GM08714 (cell line): ENCODE measurements at regions not wholly inside any gene's neighbourhood (a gene's known extent, or its start where the extent isn't known, plus 50 kb on each side); places are given as distances from the start of the nearest gene placed in this dataset.
"Not testable (repeated sequence)": the region's sequence is repeated elsewhere in the genome, so short reads cannot be mapped to it uniquely, and the experiment has no call there.

Experiments
- H3K4me3 ChIP-seq: fragments of 200-500 bp; sonication (Bioruptor generic); 2 replicates; pipeline ENCODE4 v1.5.1; 2014; ENCODE audit warnings: mild to moderate bottlenecking, low read length, inconsistent platforms
- ZNF274 ChIP-seq: IDR thresholded peaks from 2 replicates; pipeline ENCODE4 v1.6.1; 2012; ENCODE audit warnings: mild to moderate bottlenecking, low read depth, low read length

- peak overlapping the region; percentile 29 for H3K4me3 ChIP-seq
- no peak for TF ChIP-seq ZNF274
Measured at GRCh38 chr9:33676746-33677505, 118.4 kb upstream of the PRSS3 start.

DNA sequence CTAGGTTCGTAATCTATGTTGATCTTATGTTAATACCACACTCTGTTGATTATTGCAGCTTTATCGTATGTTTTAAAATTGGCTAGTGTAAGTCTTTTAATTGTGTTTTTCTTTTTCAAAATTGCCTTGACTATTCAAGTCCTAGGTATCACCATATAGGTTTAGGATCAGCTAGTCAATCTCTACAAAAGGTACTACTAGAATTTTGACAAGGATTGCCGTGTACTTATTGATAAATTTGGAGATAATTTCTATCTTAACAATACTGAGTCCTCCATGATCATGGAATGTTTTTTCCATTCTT, 117.9 kb upstream of the PRSS3 start:
- peak overlapping the region; percentile 29 for H3K4me3 ChIP-seq
- TF ChIP-seq ZNF274, result no peak

- TF ChIP-seq ZNF274, result no peak
Measured at GRCh38 chr9:33677961-33678360, 117.4 kb upstream of the PRSS3 start.

GRCh38 chr9:33682551-33682950, 112.8 kb upstream of the PRSS3 start:
- TF ChIP-seq ZNF274, result no peak

More at GRCh38 chr9:33677961-33678360, 117.4 kb upstream of the PRSS3 start:
- peak overlapping the region; percentile 29; the same call in 1 of the 2 replicates for H3K4me3 ChIP-seq

DNA sequence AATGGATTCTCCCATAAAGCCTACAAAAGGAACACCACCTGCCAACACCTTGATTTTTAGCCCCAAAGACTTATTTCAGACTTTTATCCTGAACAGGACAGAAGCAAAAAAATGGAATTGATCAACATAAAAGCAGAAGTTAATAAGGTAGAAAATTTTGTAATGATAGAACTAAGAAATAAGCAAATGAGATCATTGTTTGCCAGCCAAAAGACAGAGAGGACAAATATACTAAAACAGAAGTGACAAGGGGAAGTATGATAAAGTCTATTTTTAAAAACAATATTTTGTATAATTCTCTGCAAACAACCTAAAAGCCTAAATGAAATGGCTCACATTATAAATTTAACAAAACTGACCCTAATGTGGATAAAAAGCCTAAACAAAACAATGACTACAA, 110.5 kb upstream of the PRSS3 start:
- TF ChIP-seq ZNF274, result no peak
- H3K4me3 ChIP-seq, result no peak overlapping the region

More at GRCh38 chr9:33682551-33682950, 112.8 kb upstream of the PRSS3 start:
- no peak overlapping the region for H3K4me3 ChIP-seq

GRCh38 chr9:33686942-33687341, 108.4 kb upstream of the PRSS3 start:
- TF ChIP-seq ZNF274, result no peak
- H3K4me3 ChIP-seq, result no peak overlapping the region

- TF ChIP-seq ZNF274, result no peak
Measured at GRCh38 chr9:33687779-33688178, 107.6 kb upstream of the PRSS3 start.

DNA sequence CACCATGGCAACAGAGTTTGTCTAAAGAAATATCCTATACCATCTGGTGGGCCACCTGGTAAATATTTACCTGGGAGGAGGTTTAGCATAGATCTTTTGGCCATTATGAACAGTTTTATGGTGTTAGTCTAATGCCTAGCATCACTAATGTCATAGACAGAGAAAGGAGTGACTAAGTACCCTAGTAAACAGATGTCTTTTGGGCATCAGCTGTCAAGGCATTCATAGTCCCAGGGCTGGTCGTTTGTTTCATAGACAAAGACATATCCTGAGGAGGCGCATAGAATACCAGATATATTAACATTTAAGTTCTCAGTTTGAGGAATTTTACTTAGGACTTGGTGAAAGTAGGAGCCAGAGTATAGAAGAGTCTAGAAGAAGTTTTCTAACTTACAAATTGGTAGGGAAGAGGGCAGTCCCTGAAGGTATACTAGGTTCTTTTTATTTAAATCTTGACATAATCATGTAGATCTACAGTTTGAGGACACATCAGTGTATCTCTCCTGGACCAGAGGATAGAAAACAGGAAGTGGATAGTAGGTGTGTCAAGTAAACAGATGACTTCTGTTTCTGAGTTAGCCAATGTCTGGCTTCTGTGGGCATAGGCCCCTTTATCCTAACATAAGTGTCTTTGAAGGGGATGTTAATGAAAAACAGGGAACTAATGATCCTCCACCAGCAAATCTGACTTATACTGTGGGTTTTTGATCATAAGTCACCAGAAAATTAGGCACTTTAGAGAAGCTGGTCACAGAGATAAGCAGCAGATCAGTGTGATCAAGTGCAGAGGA, 105.0 kb upstream of the PRSS3 start:
- TF ChIP-seq ZNF274, result no peak
- no peak overlapping the region for H3K4me3 ChIP-seq

More at GRCh38 chr9:33687779-33688178, 107.6 kb upstream of the PRSS3 start:
- no peak overlapping the region for H3K4me3 ChIP-seq

DNA sequence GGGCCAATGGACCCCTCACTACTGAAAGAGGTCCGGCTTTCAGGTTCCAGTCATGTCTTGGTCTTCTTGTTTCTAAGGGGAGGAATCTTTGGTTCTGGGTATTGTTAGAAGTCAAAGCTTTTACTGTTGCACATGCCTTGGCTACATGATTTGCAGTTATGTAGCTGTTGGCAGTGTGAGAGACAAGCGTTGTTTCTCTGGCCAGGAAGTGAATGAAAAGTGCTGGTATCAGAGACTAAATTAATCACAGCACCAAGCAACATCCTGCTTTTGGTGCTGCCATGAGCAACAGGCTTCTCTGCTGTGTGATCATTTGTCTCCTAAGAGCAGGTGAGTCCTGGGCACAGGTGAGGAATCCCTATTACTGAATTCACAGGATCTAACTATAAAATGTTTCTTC, 100.1 kb upstream of the PRSS3 start:
- no peak for TF ChIP-seq ZNF274
- H3K4me3 ChIP-seq, result no peak overlapping the region

GRCh38 chr9:33695856-33696255, 99.5 kb upstream of the PRSS3 start:
- H3K4me3 ChIP-seq, result no peak overlapping the region
- TF ChIP-seq ZNF274, result no peak

DNA sequence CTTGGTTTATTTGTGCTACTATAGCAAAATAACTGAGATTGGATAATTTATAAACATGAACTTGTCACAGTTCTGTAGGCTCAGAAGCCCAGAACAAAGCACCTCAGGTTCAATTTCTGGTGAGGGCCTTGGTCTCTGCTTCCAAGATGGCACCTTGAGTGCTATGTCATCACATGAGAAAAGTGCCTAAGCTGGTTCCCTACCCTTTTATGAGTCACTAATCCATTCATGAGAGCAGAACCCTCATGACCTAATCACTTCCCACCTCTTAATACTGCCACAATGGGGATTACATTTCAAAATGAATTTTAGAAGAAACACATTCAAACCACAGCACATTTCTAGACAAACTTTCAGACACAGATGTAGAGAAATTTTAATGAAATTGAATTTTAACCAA, 98.2 kb upstream of the PRSS3 start:
- TF ChIP-seq ZNF274, result no peak
- H3K4me3 ChIP-seq, result no peak overlapping the region

DNA sequence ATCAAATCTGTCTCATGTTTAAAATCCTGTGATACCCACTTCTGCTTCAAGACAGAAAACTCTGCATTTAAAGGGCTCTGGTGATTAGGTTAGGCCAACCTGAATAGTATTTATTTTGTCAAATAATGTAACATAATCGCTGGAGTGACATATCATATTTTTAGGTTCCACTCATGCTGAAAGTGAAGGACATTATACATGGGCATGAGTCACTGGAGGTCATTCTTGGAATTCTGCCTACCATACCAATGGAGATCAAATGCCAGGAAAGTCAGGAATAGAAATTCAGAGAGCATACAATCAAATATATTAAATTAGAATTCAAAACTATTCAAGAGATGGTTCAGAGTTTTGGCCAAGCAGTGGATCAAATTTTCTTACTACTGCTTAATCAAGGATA, 97.1 kb upstream of the PRSS3 start:
- H3K4me3 ChIP-seq, result no peak overlapping the region
- no peak for TF ChIP-seq ZNF274

DNA sequence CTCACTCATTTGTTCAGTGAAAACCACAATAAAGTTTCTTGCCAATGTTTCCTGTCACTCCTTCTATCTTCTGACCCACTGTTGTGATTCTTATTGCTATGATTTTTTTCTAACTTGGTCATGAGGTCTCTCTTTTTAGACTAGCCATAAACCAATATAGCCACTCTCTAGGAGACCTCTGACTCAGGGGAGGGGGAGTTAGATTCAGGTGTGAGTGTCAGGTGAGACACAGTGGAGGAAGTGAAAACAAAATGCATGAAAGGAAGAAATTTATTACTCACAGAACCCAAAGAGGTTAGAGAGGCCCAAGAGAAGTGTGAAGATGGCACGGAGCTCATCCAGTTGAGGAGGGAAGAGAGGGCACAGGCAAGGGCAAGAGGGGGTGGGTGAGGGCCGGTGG, 94.4 kb upstream of the PRSS3 start:
- H3K4me3 ChIP-seq, result not testable (repeated sequence)

DNA sequence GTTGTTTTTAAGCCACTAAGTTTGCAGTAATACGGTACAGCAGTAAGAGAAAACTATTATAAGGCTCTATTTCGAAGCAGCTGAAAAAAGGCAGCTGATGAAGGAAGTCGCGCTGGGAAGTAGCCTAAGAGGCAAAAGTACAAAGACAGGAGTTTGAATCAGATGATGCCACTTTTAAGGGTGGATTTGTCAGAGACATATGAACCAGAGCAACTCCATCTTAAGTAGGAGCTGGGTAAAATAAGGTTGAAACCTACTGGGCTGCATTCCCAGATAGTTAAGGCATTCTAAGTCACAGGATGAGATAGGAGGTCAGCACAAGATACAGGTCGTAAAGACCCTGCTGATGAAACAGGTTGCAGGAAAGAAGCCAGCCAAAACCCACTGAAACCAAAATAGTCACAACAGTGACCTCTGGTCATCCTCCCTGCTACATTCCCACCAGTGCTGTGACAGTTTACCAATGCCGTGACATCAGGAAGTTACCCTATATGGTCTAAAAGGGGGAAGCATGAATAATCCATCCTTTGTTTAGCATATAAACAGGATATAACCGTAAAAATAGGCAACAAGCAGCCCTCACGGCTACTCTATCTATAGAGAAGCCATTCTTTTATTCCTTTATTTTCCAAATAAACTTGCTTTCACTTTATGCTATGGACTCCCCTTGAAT, 91.8 kb upstream of the PRSS3 start:
- H3K4me3 ChIP-seq, result no peak overlapping the region
- no peak for TF ChIP-seq ZNF274

GRCh38 chr9:33705440-33705839, 89.9 kb upstream of the PRSS3 start:
- H3K4me3 ChIP-seq, result not testable (repeated sequence)
